SK-N-SH (cell line): ENCODE measurements at regions not wholly inside any gene's neighbourhood (a gene's known extent, or its start where the extent isn't known, plus 50 kb on each side); places are given as distances from the start of the nearest gene placed in this dataset.
A peak's percentile ranks its signal among the peaks of the same experiment; 100 is the strongest.

Experiments
- CTCF ChIA-PET: fragments of 300-600, 350-600 bp; formaldehyde crosslinking; extraction: SDS; loops from one replicate; lab custom pipeline; 2021; lab: Yijun Ruan, JAX
- POLR2A ChIA-PET: fragments of 350-600 bp; sonication (Branson Sonifier 250); formaldehyde crosslinking; extraction: SDS; loops from one replicate; lab custom pipeline; 2020; ENCODE audit warnings: antibody characterized with exemption, inconsistent platforms; lab: Yijun Ruan, JAX
- DNase-seq: peaks from one replicate; pipeline ENCODE4 v3.0.0; 2012
- H2AFZ ChIP-seq: fragments of 200-600 bp; sonication (generic); 2 replicates; pipeline ENCODE4 v1.8.1; 2016; ENCODE audit warnings: antibody characterized with exemption, mild to moderate bottlenecking, low read depth
- H3F3A ChIP-seq: fragments of 200-600 bp; sonication (generic); replicated peaks from 2 replicates; pipeline ENCODE3; 2016; ENCODE audit warnings: antibody characterized with exemption, mild to moderate bottlenecking; ENCODE audit not compliant: insufficient read depth
- H3K27ac ChIP-seq, 2 experiments: fragments of 200-500 bp in 1 of 2; fragments of 200-600 bp in 1 of 2; sonication (Bioruptor generic) in 1 of 2; sonication (generic), shearing (Covaris generic) in 1 of 2; 2 replicates each; pipeline versions ENCODE4 v1.5.1 to v1.6.1; 2014 to 2016; ENCODE audit warnings: low read depth in 2 of 2, inconsistent platforms in 1 of 2, low read length in 1 of 2, mild to moderate bottlenecking in 1 of 2, mixed read lengths in 1 of 2
- H3K27me3 ChIP-seq: fragments of 200-600 bp; sonication (generic), shearing (Covaris generic); 2 replicates; pipeline ENCODE4 v1.6.1; 2016; ENCODE audit warnings: mixed run types; ENCODE audit not compliant: insufficient read depth
- H3K36me3 ChIP-seq, 2 experiments: fragments of 200-500 bp in 1 of 2; fragments of 200-600 bp in 1 of 2; sonication (Bioruptor generic) in 1 of 2; sonication (generic) in 1 of 2; replicated peaks in 1 of 2; 2 replicates each; pipeline versions ENCODE3 to v1.5.1; 2014 to 2016; ENCODE audit warnings: low read length in 1 of 2, mild to moderate bottlenecking in 1 of 2; ENCODE audit not compliant: insufficient read depth in 2 of 2, control insufficient read depth in 1 of 2
- H3K4me1 ChIP-seq, 2 experiments: fragments of 200-500 bp in 1 of 2; fragments of 200-600 bp in 1 of 2; sonication (Bioruptor generic) in 1 of 2; sonication (generic), shearing (Covaris generic) in 1 of 2; 2 replicates each; pipeline versions ENCODE4 v1.5.1 to v1.6.1; 2014 to 2016; ENCODE audit warnings: low read depth in 1 of 2, low read length in 1 of 2, mixed run types in 1 of 2; ENCODE audit not compliant: insufficient read depth in 2 of 2, control insufficient read depth in 1 of 2
- H3K4me2 ChIP-seq: fragments of 200-600 bp; sonication (generic), shearing (Covaris generic); 2 replicates; pipeline ENCODE4 v1.6.1; 2017; ENCODE audit warnings: mixed run types
- H3K4me3 ChIP-seq, 2 experiments: fragments of 200-500 bp in 1 of 2; fragments of 200-600 bp in 1 of 2; sonication (Bioruptor generic) in 1 of 2; sonication (generic), shearing (Covaris generic) in 1 of 2; 2 replicates each; pipeline versions ENCODE4 v1.5.1 to v1.8.1; 2014 to 2016; ENCODE audit warnings: low read depth in 2 of 2, inconsistent platforms in 1 of 2, low read length in 1 of 2, mild to moderate bottlenecking in 1 of 2, mixed read lengths in 1 of 2, moderate library complexity in 1 of 2
- H3K79me2 ChIP-seq: fragments of 200-600 bp; sonication (generic); 2 replicates; pipeline ENCODE4 v1.8.1; 2017; ENCODE audit warnings: mild to moderate bottlenecking; ENCODE audit not compliant: insufficient read depth
- H3K9ac ChIP-seq: fragments of 200-600 bp; sonication (generic); 2 replicates; pipeline ENCODE4 v1.6.1; 2017; ENCODE audit warnings: mixed run types
- H3K9me2 ChIP-seq: fragments of 200-600 bp; sonication (generic); 2 replicates; pipeline ENCODE4 v1.6.1; 2017; ENCODE audit warnings: mixed run types
- H3K9me3 ChIP-seq: fragments of 200-600 bp; sonication (generic); 2 replicates; pipeline ENCODE4 v1.6.1; 2017; ENCODE audit warnings: mixed run types, mild to moderate bottlenecking, moderate library complexity
- H4K20me1 ChIP-seq: fragments of 200-600 bp; sonication (generic); 2 replicates; pipeline ENCODE4 v1.6.1; 2017; ENCODE audit warnings: mild to moderate bottlenecking, mixed run types; ENCODE audit not compliant: insufficient read depth
- EP300 ChIP-seq, 2 experiments: IDR thresholded peaks; 2 replicates each; pipeline versions ENCODE4 v1.4.0 to v1.6.1; 2012; ENCODE audit warnings: borderline replicate concordance in 1 of 2, low read depth in 1 of 2, low read length in 1 of 2
- EZH2phosphoT487 ChIP-seq: fragments of 200-600 bp; sonication (generic); IDR thresholded peaks from 2 replicates; pipeline ENCODE4 v1.6.1; 2017; ENCODE audit warnings: low read depth, mixed run types, mild to moderate bottlenecking, antibody characterized with exemption, moderate library complexity, borderline replicate concordance
- FOXM1 ChIP-seq: IDR thresholded peaks from 2 replicates; pipeline ENCODE4 v1.4.0; 2012; ENCODE audit warnings: low read depth, mild to moderate bottlenecking
- GATA2 ChIP-seq: sonication (generic); formaldehyde crosslinking; IDR thresholded peaks from 2 replicates; pipeline ENCODE4 v1.5.0; 2020; ENCODE audit warnings: mild to moderate bottlenecking, missing genetic modification reagents
- MEF2A ChIP-seq: IDR thresholded peaks from 2 replicates; pipeline ENCODE4 v1.4.0; 2012; ENCODE audit warnings: low read depth, borderline replicate concordance
- NRF1 ChIP-seq: IDR thresholded peaks from 2 replicates; pipeline ENCODE4 v1.6.1; 2012; ENCODE audit warnings: low read depth, mild to moderate bottlenecking, low read length
- RAD21 ChIP-seq: IDR thresholded peaks from 2 replicates; pipeline ENCODE4 v1.6.1; 2012; ENCODE audit warnings: mild to moderate bottlenecking, low read length
- RCOR1 ChIP-seq: fragments of 150-350 bp; IDR thresholded peaks from 2 replicates; pipeline ENCODE4 v1.6.1; 2017; ENCODE audit warnings: antibody characterized with exemption, low read length
- RXRA ChIP-seq: IDR thresholded peaks from 2 replicates; pipeline ENCODE4 v1.4.0; 2012; ENCODE audit warnings: low read depth, mild to moderate bottlenecking, borderline replicate concordance
- SIN3A ChIP-seq: IDR thresholded peaks from 2 replicates; pipeline ENCODE4 v1.6.1; 2012; ENCODE audit warnings: low read depth, mild to moderate bottlenecking, low read length, moderate library complexity, borderline replicate concordance
- WGBS: methylation state at CpG from one replicate; pipeline ENCODE4 v1.1.6; 2017; ENCODE audit warnings: low lambda C conversion rate; 5-methylcytosine and 5-hydroxymethylcytosine counted together
- TF ChIP-seq, protein P1 (sequence below): IDR thresholded peaks from 2 replicates; pipeline ENCODE4 v1.4.0; 2012; ENCODE audit warnings: low read depth, borderline replicate concordance
- TF ChIP-seq, protein P2 (sequence below): IDR thresholded peaks from 2 replicates; pipeline ENCODE4 v1.6.1; 2012; ENCODE audit warnings: mild to moderate bottlenecking, low read depth, low read length, moderate library complexity

DNA sequence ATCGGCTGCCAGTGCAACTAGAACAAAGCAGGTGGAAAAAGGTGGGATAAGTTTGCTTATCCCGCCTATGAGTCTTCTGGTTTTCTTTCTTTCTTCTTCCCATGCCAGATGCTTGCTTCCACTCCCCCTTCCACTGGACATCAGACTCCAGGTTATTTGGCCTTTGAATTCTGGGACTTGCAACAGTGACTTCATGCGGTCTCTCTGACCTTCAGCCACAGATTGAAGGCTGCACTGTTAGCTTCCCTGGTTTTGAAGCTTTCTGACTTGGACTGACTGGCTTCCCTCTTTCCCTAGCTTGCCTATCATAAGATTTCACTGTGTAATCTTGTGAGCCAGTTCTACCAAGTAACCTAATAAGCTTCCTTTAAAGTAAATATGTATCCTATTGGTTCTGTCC is 878.4 kb upstream of the GJE1 start (continued):
- TF ChIP-seq, protein P1, sequence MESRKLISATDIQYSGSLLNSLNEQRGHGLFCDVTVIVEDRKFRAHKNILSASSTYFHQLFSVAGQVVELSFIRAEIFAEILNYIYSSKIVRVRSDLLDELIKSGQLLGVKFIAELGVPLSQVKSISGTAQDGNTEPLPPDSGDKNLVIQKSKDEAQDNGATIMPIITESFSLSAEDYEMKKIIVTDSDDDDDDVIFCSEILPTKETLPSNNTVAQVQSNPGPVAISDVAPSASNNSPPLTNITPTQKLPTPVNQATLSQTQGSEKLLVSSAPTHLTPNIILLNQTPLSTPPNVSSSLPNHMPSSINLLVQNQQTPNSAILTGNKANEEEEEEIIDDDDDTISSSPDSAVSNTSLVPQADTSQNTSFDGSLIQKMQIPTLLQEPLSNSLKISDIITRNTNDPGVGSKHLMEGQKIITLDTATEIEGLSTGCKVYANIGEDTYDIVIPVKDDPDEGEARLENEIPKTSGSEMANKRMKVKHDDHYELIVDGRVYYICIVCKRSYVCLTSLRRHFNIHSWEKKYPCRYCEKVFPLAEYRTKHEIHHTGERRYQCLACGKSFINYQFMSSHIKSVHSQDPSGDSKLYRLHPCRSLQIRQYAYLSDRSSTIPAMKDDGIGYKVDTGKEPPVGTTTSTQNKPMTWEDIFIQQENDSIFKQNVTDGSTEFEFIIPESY = no peak
- TF ChIP-seq GATA2 (CRISPR knock-in tag) (no peak), RXRA (no peak), NRF1 (no peak)
- TF ChIP-seq, protein P2, sequence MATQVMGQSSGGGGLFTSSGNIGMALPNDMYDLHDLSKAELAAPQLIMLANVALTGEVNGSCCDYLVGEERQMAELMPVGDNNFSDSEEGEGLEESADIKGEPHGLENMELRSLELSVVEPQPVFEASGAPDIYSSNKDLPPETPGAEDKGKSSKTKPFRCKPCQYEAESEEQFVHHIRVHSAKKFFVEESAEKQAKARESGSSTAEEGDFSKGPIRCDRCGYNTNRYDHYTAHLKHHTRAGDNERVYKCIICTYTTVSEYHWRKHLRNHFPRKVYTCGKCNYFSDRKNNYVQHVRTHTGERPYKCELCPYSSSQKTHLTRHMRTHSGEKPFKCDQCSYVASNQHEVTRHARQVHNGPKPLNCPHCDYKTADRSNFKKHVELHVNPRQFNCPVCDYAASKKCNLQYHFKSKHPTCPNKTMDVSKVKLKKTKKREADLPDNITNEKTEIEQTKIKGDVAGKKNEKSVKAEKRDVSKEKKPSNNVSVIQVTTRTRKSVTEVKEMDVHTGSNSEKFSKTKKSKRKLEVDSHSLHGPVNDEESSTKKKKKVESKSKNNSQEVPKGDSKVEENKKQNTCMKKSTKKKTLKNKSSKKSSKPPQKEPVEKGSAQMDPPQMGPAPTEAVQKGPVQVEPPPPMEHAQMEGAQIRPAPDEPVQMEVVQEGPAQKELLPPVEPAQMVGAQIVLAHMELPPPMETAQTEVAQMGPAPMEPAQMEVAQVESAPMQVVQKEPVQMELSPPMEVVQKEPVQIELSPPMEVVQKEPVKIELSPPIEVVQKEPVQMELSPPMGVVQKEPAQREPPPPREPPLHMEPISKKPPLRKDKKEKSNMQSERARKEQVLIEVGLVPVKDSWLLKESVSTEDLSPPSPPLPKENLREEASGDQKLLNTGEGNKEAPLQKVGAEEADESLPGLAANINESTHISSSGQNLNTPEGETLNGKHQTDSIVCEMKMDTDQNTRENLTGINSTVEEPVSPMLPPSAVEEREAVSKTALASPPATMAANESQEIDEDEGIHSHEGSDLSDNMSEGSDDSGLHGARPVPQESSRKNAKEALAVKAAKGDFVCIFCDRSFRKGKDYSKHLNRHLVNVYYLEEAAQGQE = no peak

DNA sequence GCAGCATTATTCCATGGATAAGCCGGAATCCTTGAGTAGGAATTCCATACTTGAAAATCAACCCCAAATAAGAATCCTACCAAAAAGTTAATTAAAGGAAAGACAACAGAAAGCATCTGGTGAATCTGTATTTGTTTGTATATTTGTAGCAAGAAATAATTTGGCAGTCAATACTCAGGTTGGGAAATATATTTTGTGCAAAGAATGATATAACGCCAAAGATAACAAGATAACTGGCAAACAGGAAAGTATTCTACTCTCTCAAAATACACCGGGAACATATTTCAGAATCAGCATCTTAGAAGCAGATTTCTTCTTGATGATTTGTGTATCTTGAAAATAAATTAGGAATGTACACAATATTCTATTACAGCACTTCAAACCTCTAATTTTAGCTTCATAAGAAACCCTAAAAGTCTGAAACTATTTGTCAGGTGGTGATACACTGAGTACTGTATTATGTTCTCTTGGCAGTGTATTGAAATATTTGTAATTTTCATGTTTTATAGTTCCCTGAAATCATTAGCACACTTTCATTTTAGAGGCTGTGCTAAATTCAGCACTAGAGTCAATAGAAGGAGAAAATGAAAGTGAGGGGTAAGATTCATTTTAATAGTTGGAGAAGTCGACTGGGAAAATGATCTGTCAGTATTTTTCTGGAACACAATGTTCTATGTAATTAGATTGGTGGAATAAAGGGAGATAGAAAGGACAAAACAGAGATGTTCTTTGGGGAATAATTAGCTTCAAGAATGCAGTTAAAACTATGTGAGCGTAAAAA is 879.7 kb upstream of the GJE1 start:
- TF ChIP-seq EP300 (IDR thresholded peaks at IDR 0.05; ENCODE audit: borderline replicate concordance in 1 of 2, low read depth in 1 of 2, low read length in 1 of 2) = no peak
- TF ChIP-seq RAD21 = no peak
- no peak for TF ChIP-seq EZH2phosphoT487
- no peak for TF ChIP-seq SIN3A
- no peak for TF ChIP-seq FOXM1
- TF ChIP-seq MEF2A = no peak
- TF ChIP-seq, protein P2 = no peak
- no peak for TF ChIP-seq RCOR1
- 13% methylated on average over 5 of the region's 5 CpGs for WGBS
- H3K4me2 ChIP-seq = peak overlapping the region; percentile 67; the same call in 1 of the 2 replicates
- H3K9ac ChIP-seq = 0 out of 2 replicates have a peak overlapping the region, but pooled peaks have one; percentile 11
- ChIA-PET POLR2A (no interaction called here), CTCF (interaction anchor here (0.6 to 0.7 kb wide), 2 partner anchors 49 to 82 kb away, joined by 3 read pairs; no protein-coding TSS in a partner anchor)
- no peaks in the 10 kb centered on the region; a peak in 1 of 4 replicates for H3K4me1 ChIP-seq
- DNase-seq = no peak
- no peaks in the 10 kb centered on the region for H4K20me1 ChIP-seq
- H3K36me3 ChIP-seq = no peaks in the 10 kb centered on the region
- peak overlapping the region in 1 of 2 experiments; percentile 71; a peak in 2 of 4 replicates for H3K27ac ChIP-seq
- H3K9me3 ChIP-seq = no peaks in the 10 kb centered on the region
- H3K4me3 ChIP-seq = peak overlapping the region in 1 of 2 experiments; percentile 26; a peak in 1 of 4 replicates
- 0 out of 2 replicates have a peak, but pooled peaks cover 3% of the 10 kb centered on the region for H3K9me2 ChIP-seq
- no peaks in the 10 kb centered on the region for H3F3A ChIP-seq
- peak overlapping the region; percentile 73; the same call in 1 of the 2 replicates for H2AFZ ChIP-seq
- no peaks in the 10 kb centered on the region for H3K27me3 ChIP-seq
- H3K79me2 ChIP-seq = no peaks in the 10 kb centered on the region
